PC-9 (cell line): ENCODE measurements at regions not wholly inside any gene's neighbourhood (a gene's known extent, or its start where the extent isn't known, plus 50 kb on each side); places are given as distances from the start of the nearest gene placed in this dataset.

Experiments used
- BruUV-seq: library from RNA; stranded (reverse); fragments of 400-500 nt; replicated peaks from 2 replicates; lab custom pipeline; 2021; lab: Mats Ljungman, UMichigan
- CTCF ChIA-PET: fragments of 300-600 bp; sonication (Branson Sonifier 250); formaldehyde crosslinking; loops from one replicate; lab custom pipeline; 2022; ENCODE audit warnings: antibody characterized with exemption; lab: Charles Lee
- POLR2A ChIA-PET: fragments of 300-600 bp; sonication (Branson Sonifier 250); formaldehyde crosslinking; loops from one replicate; lab custom pipeline; 2022; ENCODE audit warnings: antibody characterized with exemption; ENCODE audit not compliant: unreplicated experiment; lab: Charles Lee
- DNase-seq, 2 experiments: peaks; one replicate each; pipeline versions ENCODE4 v3.0.0 to v3.0.0-alpha.2; 2015 to 2022; ENCODE audit warnings: mixed read lengths in 1 of 2
- H2AFZ ChIP-seq: fragments of 200-600 bp; sonication (generic); 2 replicates; pipeline ENCODE4 v1.8.1; 2017; ENCODE audit warnings: antibody characterized with exemption
- H3F3A ChIP-seq: fragments of 200-600 bp; sonication (generic); 2 replicates; pipeline ENCODE4 v1.8.1; 2017; ENCODE audit warnings: antibody characterized with exemption, mild to moderate bottlenecking, low read depth; ENCODE audit not compliant: insufficient read depth
- H3K27ac ChIP-seq: fragments of 200-600 bp; sonication (generic); 2 replicates; pipeline ENCODE4 v1.6.1; 2016; ENCODE audit warnings: mixed run types
- H3K27me3 ChIP-seq: fragments of 200-600 bp; sonication (generic); 2 replicates; pipeline ENCODE4 v1.6.1; 2016; ENCODE audit warnings: low read depth, mixed run types; ENCODE audit not compliant: insufficient read depth
- H3K36me3 ChIP-seq: fragments of 200-600 bp; sonication (generic); 2 replicates; pipeline ENCODE4 v1.6.1; 2016; ENCODE audit warnings: low read depth, mixed run types
- H3K4me1 ChIP-seq: fragments of 200-600 bp; sonication (generic); replicated peaks from 2 replicates; pipeline ENCODE4 v1.6.1; 2016; ENCODE audit warnings: mixed run types; ENCODE audit not compliant: insufficient read depth
- H3K4me2 ChIP-seq: fragments of 200-600 bp; sonication (generic); 2 replicates; pipeline ENCODE4 v1.6.1; 2017; ENCODE audit warnings: mixed run types
- H3K4me3 ChIP-seq: fragments of 200-600 bp; sonication (generic); 2 replicates; pipeline ENCODE4 v1.6.1; 2016; ENCODE audit warnings: mixed run types
- H3K79me2 ChIP-seq: fragments of 200-600 bp; sonication (generic); 2 replicates; pipeline ENCODE4 v1.6.1; 2017; ENCODE audit warnings: low read depth, mixed run types
- H3K9me2 ChIP-seq: fragments of 200-600 bp; sonication (generic); 2 replicates; pipeline ENCODE4 v1.8.1; 2017; ENCODE audit warnings: mild to moderate bottlenecking; ENCODE audit not compliant: insufficient read depth
- H3K9me3 ChIP-seq: fragments of 200-600 bp; sonication (generic); 2 replicates; pipeline ENCODE4 v1.8.1; 2016; ENCODE audit warnings: low read depth; ENCODE audit not compliant: insufficient read depth
- H4K20me1 ChIP-seq: fragments of 200-600 bp; sonication (generic); 2 replicates; pipeline ENCODE4 v1.8.1; 2017; ENCODE audit not compliant: insufficient read depth
- CTCF ChIP-seq: fragments of 200-600 bp; sonication (generic); conservative IDR thresholded peaks from 2 replicates; pipeline ENCODE4 v1.6.1; 2017; ENCODE audit warnings: mixed run types, antibody characterized with exemption, mild to moderate bottlenecking, moderate library complexity
- EZH2 ChIP-seq: fragments of 200-600 bp; sonication (generic); IDR thresholded peaks from 2 replicates; pipeline ENCODE4 v1.8.0; 2017; ENCODE audit warnings: antibody characterized with exemption, low read depth
- intact Hi-C: fragments of 100-400 bp; cut with micrococcal nuclease; formaldehyde crosslinking; loops from one replicate; pipeline ENCODE4 v1.10.0; 2022; ENCODE audit not compliant: unreplicated experiment

GRCh38 chr11:112316971-112317370 is 56.3 kb upstream of the PLET1 start:
- H3K4me3 ChIP-seq, result no peak overlapping the region
- no peaks in the 10 kb centered on the region for H3K27me3 ChIP-seq
- BruUV-seq, result no TSS peak
- TF ChIP-seq EZH2 (no peak), CTCF (no peak)
- no peak overlapping the region for H2AFZ ChIP-seq
- POLR2A ChIA-PET, result no interaction called here
- peak in 1 of 2 experiments; percentile 28 for DNase-seq
- no peaks in the 10 kb centered on the region for H3K9me2 ChIP-seq
- H3K9me3 ChIP-seq, result no peaks in the 10 kb centered on the region
- peaks cover 26% of the 10 kb centered on the region for H3F3A ChIP-seq
- intact Hi-C loops, result no loop called here
- H3K36me3 ChIP-seq, result no peaks in the 10 kb centered on the region
- H3K4me1 ChIP-seq, result peaks cover 41% of the 10 kb centered on the region
- no peak overlapping the region for H3K4me2 ChIP-seq
- H3K27ac ChIP-seq, result no peak overlapping the region
- no peaks in the 10 kb centered on the region for H3K79me2 ChIP-seq
- H4K20me1 ChIP-seq, result no peaks in the 10 kb centered on the region
- CTCF ChIA-PET, result no interaction called here

- DNase-seq, result peak in 1 of 2 experiments; percentile 83
- Histone ChIP-seq H3F3A (peaks cover 32% of the 10 kb centered on the region), H3K9me3 (no peaks in the 10 kb centered on the region; the same call in 1 of the 2 replicates), H2AFZ (no peak overlapping the region), H3K27me3 (no peaks in the 10 kb centered on the region), H3K36me3 (no peaks in the 10 kb centered on the region), H3K4me3 (no peak overlapping the region), H3K4me1 (peaks cover 46% of the 10 kb centered on the region), H4K20me1 (no peaks in the 10 kb centered on the region), H3K9me2 (no peaks in the 10 kb centered on the region), H3K4me2 (0 out of 2 replicates have a peak overlapping the region, but pooled peaks have one; percentile 4), H3K79me2 (no peaks in the 10 kb centered on the region), H3K27ac (peak overlapping the region; percentile 51)
- no peak for TF ChIP-seq CTCF
- POLR2A ChIA-PET, result no interaction called here
- intact Hi-C loops, result no loop called here
- BruUV-seq, result no TSS peak
- CTCF ChIA-PET, result no interaction called here
Measured at GRCh38 chr11:112318184-112318591, 57.5 kb upstream of the PLET1 start.

GRCh38 chr11:112318661-112319060 is 58.0 kb upstream of the PLET1 start:
- Histone ChIP-seq H2AFZ (no peak overlapping the region), H3K4me1 (peaks cover 46% of the 10 kb centered on the region), H3K36me3 (no peaks in the 10 kb centered on the region), H3K79me2 (no peaks in the 10 kb centered on the region), H3F3A (peaks cover 32% of the 10 kb centered on the region), H3K27me3 (no peaks in the 10 kb centered on the region), H4K20me1 (no peaks in the 10 kb centered on the region), H3K27ac (peak overlapping the region; percentile 51), H3K9me3 (no peaks in the 10 kb centered on the region; the same call in 1 of the 2 replicates), H3K4me2 (0 out of 2 replicates have a peak overlapping the region, but pooled peaks have one; percentile 4), H3K9me2 (no peaks in the 10 kb centered on the region), H3K4me3 (no peak overlapping the region)
- DNase-seq, result peak in 1 of 2 experiments; percentile 31
- intact Hi-C loops, result no loop called here
- TF ChIP-seq CTCF (no peak), EZH2 (no peak)
- ChIA-PET CTCF (no interaction called here), POLR2A (no interaction called here)
- BruUV-seq, result no TSS peak
